Neural progenitor cell (in vitro differentiated cells): ENCODE measurements at regions not wholly inside any gene's neighbourhood (a gene's known extent, or its start where the extent isn't known, plus 50 kb on each side); places are given as distances from the start of the nearest gene placed in this dataset.

ENCODE experiments used
- DNase-seq: peaks from one replicate; pipeline ENCODE4 v3.0.0-alpha.2; 2016; ENCODE audit warnings: low spot score
- H2AFZ ChIP-seq: fragments of 200-600 bp; sonication (generic); replicated peaks from 2 replicates; pipeline ENCODE4 v1.6.1; 2016; ENCODE audit warnings: antibody characterized with exemption
- H3F3A ChIP-seq: fragments of 200-600 bp; sonication (generic); 2 replicates; pipeline ENCODE4 v1.6.1; 2016; ENCODE audit warnings: antibody characterized with exemption, low read depth
- H3K27ac ChIP-seq: fragments of 200-600 bp; sonication (generic); 2 replicates; pipeline ENCODE4 v1.5.1; 2016; ENCODE audit warnings: mild to moderate bottlenecking
- H3K27me3 ChIP-seq: fragments of 200-600 bp; sonication (generic); 2 replicates; pipeline ENCODE4 v1.6.1; 2016; ENCODE audit warnings: mild to moderate bottlenecking, moderate library complexity
- H3K36me3 ChIP-seq: fragments of 200-600 bp; sonication (generic); 2 replicates; pipeline ENCODE4 v1.5.1; 2016
- H3K4me1 ChIP-seq: fragments of 200-600 bp; sonication (generic); 2 replicates; pipeline ENCODE4 v1.6.1; 2016; ENCODE audit warnings: mixed run types
- H3K4me2 ChIP-seq: fragments of 200-600 bp; sonication (generic); 2 replicates; pipeline ENCODE4 v1.6.1; 2016
- H3K4me3 ChIP-seq: fragments of 200-600 bp; sonication (generic); 2 replicates; pipeline ENCODE4 v1.5.1; 2016
- H3K79me2 ChIP-seq: fragments of 200-600 bp; sonication (generic); 2 replicates; pipeline ENCODE4 v1.6.1; 2016; ENCODE audit warnings: low read depth
- H3K9ac ChIP-seq: fragments of 200-600 bp; sonication (generic); 2 replicates; pipeline ENCODE4 v1.6.1; 2016
- H3K9me3 ChIP-seq: fragments of 200-600 bp; sonication (generic); 2 replicates; pipeline ENCODE4 v1.5.1; 2016; ENCODE audit warnings: low read depth
- H4K20me1 ChIP-seq: fragments of 200-600 bp; sonication (generic); 2 replicates; pipeline ENCODE4 v1.6.1; 2016; ENCODE audit warnings: low read depth
- H3K27ac Mint-ChIP-seq: 3 replicates; pipeline ENCODE4 v1.8.0; 2021; ENCODE audit warnings: mixed read lengths
- H3K27me3 Mint-ChIP-seq: 2 replicates; pipeline ENCODE4 v1.8.0; 2022; ENCODE audit warnings: low read depth, mild to moderate bottlenecking, inconsistent platforms, moderate library complexity, mixed read lengths; ENCODE audit not compliant: insufficient read depth
- H3K36me3 Mint-ChIP-seq: 3 replicates; pipeline ENCODE4 v1.8.0; 2021; ENCODE audit warnings: mixed read lengths
- H3K4me1 Mint-ChIP-seq: 3 replicates; pipeline ENCODE4 v1.8.0; 2021; ENCODE audit warnings: mixed read lengths
- H3K4me3 Mint-ChIP-seq: 3 replicates; pipeline ENCODE4 v1.8.0; 2021; ENCODE audit warnings: mild to moderate bottlenecking, moderate library complexity, mixed read lengths
- H3K9me3 Mint-ChIP-seq: 3 replicates; pipeline ENCODE4 v1.8.0; 2020; ENCODE audit warnings: mixed read lengths
- EZH2 ChIP-seq: fragments of 200-600 bp; sonication (generic); IDR thresholded peaks from 2 replicates; pipeline ENCODE4 v1.6.1; 2017; ENCODE audit warnings: antibody characterized with exemption, mild to moderate bottlenecking, moderate library complexity
- EZH2phosphoT487 ChIP-seq: fragments of 200-600 bp; sonication (generic); IDR thresholded peaks from 2 replicates; pipeline ENCODE4 v1.6.1; 2017; ENCODE audit warnings: antibody characterized with exemption
- TF ChIP-seq, protein P1 (sequence below): fragments of 200-600 bp; sonication (generic); IDR thresholded peaks from 2 replicates; pipeline ENCODE4 v1.5.1; 2017; ENCODE audit warnings: antibody characterized with exemption, mild to moderate bottlenecking

DNA sequence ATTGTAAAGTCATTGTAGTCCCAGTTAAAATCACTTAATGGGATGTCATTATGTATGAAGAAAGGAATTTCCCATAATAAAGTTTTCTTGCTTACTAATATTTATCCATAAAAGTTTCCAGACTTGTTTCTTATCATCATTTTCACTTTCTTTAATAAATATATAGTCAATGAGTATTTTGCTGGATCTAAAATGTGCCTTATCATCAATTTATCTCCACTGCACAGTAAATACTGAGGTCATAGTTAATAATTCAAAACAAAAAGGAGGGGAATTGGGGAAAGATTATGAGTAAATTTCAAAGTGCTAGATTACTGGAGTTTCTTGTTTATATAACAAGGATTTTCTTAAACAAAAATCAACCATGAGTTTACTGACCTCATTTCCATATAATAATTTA, 279.5 kb upstream of the DKK2 start:
- no peaks in the 10 kb centered on the region for H3K27me3 ChIP-seq
- H3K4me1 ChIP-seq = no peaks in the 10 kb centered on the region
- H3K9me3 ChIP-seq = no peaks in the 10 kb centered on the region
- Mint-ChIP-seq H3K36me3 (no peaks in the 10 kb centered on the region), H3K4me1 (no peaks in the 10 kb centered on the region), H3K9me3 (no peaks in the 10 kb centered on the region), H3K27ac (no peak overlapping the region), H3K27me3 (no peaks in the 10 kb centered on the region), H3K4me3 (no peak overlapping the region)
- no peak overlapping the region for H3K27ac ChIP-seq
- no peak overlapping the region for H3K9ac ChIP-seq
- H2AFZ ChIP-seq = no peak overlapping the region
- no peak for TF ChIP-seq EZH2
- TF ChIP-seq EZH2phosphoT487 = no peak
- TF ChIP-seq, protein P1, sequence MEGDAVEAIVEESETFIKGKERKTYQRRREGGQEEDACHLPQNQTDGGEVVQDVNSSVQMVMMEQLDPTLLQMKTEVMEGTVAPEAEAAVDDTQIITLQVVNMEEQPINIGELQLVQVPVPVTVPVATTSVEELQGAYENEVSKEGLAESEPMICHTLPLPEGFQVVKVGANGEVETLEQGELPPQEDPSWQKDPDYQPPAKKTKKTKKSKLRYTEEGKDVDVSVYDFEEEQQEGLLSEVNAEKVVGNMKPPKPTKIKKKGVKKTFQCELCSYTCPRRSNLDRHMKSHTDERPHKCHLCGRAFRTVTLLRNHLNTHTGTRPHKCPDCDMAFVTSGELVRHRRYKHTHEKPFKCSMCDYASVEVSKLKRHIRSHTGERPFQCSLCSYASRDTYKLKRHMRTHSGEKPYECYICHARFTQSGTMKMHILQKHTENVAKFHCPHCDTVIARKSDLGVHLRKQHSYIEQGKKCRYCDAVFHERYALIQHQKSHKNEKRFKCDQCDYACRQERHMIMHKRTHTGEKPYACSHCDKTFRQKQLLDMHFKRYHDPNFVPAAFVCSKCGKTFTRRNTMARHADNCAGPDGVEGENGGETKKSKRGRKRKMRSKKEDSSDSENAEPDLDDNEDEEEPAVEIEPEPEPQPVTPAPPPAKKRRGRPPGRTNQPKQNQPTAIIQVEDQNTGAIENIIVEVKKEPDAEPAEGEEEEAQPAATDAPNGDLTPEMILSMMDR = no peak
- H4K20me1 ChIP-seq = no peaks in the 10 kb centered on the region
- H3K36me3 ChIP-seq = no peaks in the 10 kb centered on the region
- no peak overlapping the region for H3K4me2 ChIP-seq
- DNase-seq = no peak
- no peaks in the 10 kb centered on the region for H3K79me2 ChIP-seq
- no peak overlapping the region for H3K4me3 ChIP-seq
- H3F3A ChIP-seq = no peaks in the 10 kb centered on the region

GRCh38 chr4:107314156-107314555, 278.0 kb upstream of the DKK2 start:
- H3K4me3 ChIP-seq = no peak overlapping the region
- no peaks in the 10 kb centered on the region for H4K20me1 ChIP-seq
- H3K4me1 Mint-ChIP-seq = no peaks in the 10 kb centered on the region
- H3K36me3 ChIP-seq = no peaks in the 10 kb centered on the region
- H2AFZ ChIP-seq = no peak overlapping the region
- no peaks in the 10 kb centered on the region for H3K27me3 Mint-ChIP-seq
- no peaks in the 10 kb centered on the region for H3F3A ChIP-seq
- no peaks in the 10 kb centered on the region for H3K36me3 Mint-ChIP-seq
- no peak overlapping the region for H3K4me3 Mint-ChIP-seq
- no peak overlapping the region for H3K9ac ChIP-seq
- H3K9me3 Mint-ChIP-seq = no peaks in the 10 kb centered on the region
- TF ChIP-seq, protein P1 = no peak
- H3K27ac Mint-ChIP-seq = no peak overlapping the region
- H3K9me3 ChIP-seq = no peaks in the 10 kb centered on the region
- H3K4me1 ChIP-seq = no peaks in the 10 kb centered on the region
- no peaks in the 10 kb centered on the region for H3K79me2 ChIP-seq
- no peak for DNase-seq
- no peak overlapping the region for H3K4me2 ChIP-seq
- no peak overlapping the region for H3K27ac ChIP-seq
- no peaks in the 10 kb centered on the region for H3K27me3 ChIP-seq

DNA sequence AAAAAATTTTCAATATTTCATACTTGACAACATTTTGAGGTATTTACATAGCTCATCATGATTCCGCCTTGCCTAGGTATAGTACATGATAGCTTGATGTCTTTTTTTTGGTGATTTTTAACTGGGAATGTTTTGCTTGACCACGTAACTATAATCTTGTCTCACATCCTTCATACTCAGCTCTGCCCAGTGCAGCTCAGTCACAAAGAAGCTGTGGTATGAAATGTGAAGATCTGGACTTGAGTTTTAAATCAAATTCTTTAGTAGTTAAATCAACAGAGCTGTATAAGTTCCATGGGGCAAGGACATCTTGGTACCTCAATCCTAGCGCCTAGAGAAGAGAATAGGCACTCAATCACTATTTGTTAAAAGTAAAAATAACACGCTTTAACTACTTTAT, 276.3 kb upstream of the DKK2 start:
- H3K79me2 ChIP-seq = no peaks in the 10 kb centered on the region
- H3F3A ChIP-seq = peaks cover 7% of the 10 kb centered on the region
- H3K36me3 Mint-ChIP-seq = no peaks in the 10 kb centered on the region
- H3K27ac Mint-ChIP-seq = no peak overlapping the region
- H3K4me1 ChIP-seq = no peaks in the 10 kb centered on the region
- H3K4me1 Mint-ChIP-seq = no peaks in the 10 kb centered on the region
- H3K9me3 ChIP-seq = no peaks in the 10 kb centered on the region
- H3K9ac ChIP-seq = no peak overlapping the region
- no peak overlapping the region for H3K4me3 Mint-ChIP-seq
- no peak for DNase-seq
- H3K27me3 Mint-ChIP-seq = no peaks in the 10 kb centered on the region
- no peaks in the 10 kb centered on the region for H4K20me1 ChIP-seq
- no peak overlapping the region for H3K4me2 ChIP-seq
- no peak overlapping the region for H2AFZ ChIP-seq
- no peak for TF ChIP-seq EZH2
- TF ChIP-seq EZH2phosphoT487 = no peak
- TF ChIP-seq, protein P1 = no peak
- no peak overlapping the region for H3K4me3 ChIP-seq
- H3K27me3 ChIP-seq = no peaks in the 10 kb centered on the region
- no peaks in the 10 kb centered on the region for H3K36me3 ChIP-seq
- no peaks in the 10 kb centered on the region for H3K9me3 Mint-ChIP-seq
- H3K27ac ChIP-seq = no peak overlapping the region
